EH (cell line): ENCODE measurements at regions not wholly inside any gene's neighbourhood (a gene's known extent, or its start where the extent isn't known, plus 50 kb on each side); places are given as distances from the start of the nearest gene placed in this dataset.

Source experiments
- DNase-seq: peaks from one replicate; pipeline ENCODE4 v3.0.0-alpha.2; 2015; ENCODE audit warnings: low read depth

- DNase-seq, result no peak
These were observed 366.9 kb upstream of the HSFY2 start for GRCh38 chrY:19140285-19140920.

GRCh38 chrY:19134426-19134825 lies 360.9 kb upstream of the HSFY2 start:
- no peak for DNase-seq

GRCh38 chrY:19130569-19131358 lies 357.2 kb upstream of the HSFY2 start:
- no peak for DNase-seq

GRCh38 chrY:19126889-19127288 lies 353.4 kb upstream of the HSFY2 start:
- no peak for DNase-seq

- DNase-seq, result no peak
These were observed 351.1 kb upstream of the HSFY2 start for GRCh38 chrY:19124609-19125008.

- DNase-seq, result no peak
These were observed 348.9 kb upstream of the HSFY2 start for GRCh38 chrY:19122450-19122849.

GRCh38 chrY:19098349-19098748 lies 324.8 kb upstream of the HSFY2 start:
- DNase-seq, result no peak

GRCh38 chrY:19095460-19095859 lies 321.9 kb upstream of the HSFY2 start:
- DNase-seq, result peak; percentile 67

GRCh38 chrY:19083006-19083405 lies 309.5 kb upstream of the HSFY2 start:
- no peak for DNase-seq

- peak; percentile 36 for DNase-seq
These were observed 304.2 kb upstream of the HSFY2 start for GRCh38 chrY:19077698-19078113.

- DNase-seq, result peak; percentile 80
These were observed 303.5 kb upstream of the HSFY2 start for GRCh38 chrY:19076846-19077697.

GRCh38 chrY:19075471-19076253 lies 302.1 kb upstream of the HSFY2 start:
- peak; percentile 80 for DNase-seq

- DNase-seq, result no peak
These were observed 293.9 kb upstream of the HSFY2 start for GRCh38 chrY:19067435-19067834.

- no peak for DNase-seq
These were observed 293.1 kb upstream of the HSFY2 start for GRCh38 chrY:19066447-19067190.

- DNase-seq, result no peak
These were observed 291.6 kb upstream of the HSFY2 start for GRCh38 chrY:19065119-19065518.

GRCh38 chrY:19059733-19060132 lies 286.2 kb upstream of the HSFY2 start:
- DNase-seq, result peak; percentile 32

GRCh38 chrY:19058831-19059370 lies 285.4 kb upstream of the HSFY2 start:
- no peak for DNase-seq

GRCh38 chrY:19056138-19056469 lies 282.6 kb upstream of the HSFY2 start:
- no peak for DNase-seq

- peak; percentile 37 for DNase-seq
These were observed 281.9 kb upstream of the HSFY2 start for GRCh38 chrY:19055232-19056137.

- DNase-seq, result no peak
These were observed 280.3 kb upstream of the HSFY2 start for GRCh38 chrY:19053806-19054205.
